Neuronal stem cell (in vitro differentiated cells): ENCODE measurements at regions not wholly inside any gene's neighbourhood (a gene's known extent, or its start where the extent isn't known, plus 50 kb on each side); places are given as distances from the start of the nearest gene placed in this dataset.
"Not testable (repeated sequence)": the region's sequence is repeated elsewhere in the genome, so short reads cannot be mapped to it uniquely, and the experiment has no call there.

Experiments
- DNase-seq: peaks from one replicate; pipeline ENCODE4 v3.0.0-alpha.2; 2013; ENCODE audit warnings: low spot score
- H2AFZ ChIP-seq: one replicate; pipeline ENCODE4 v1.6.1; 2013; ENCODE audit warnings: mild to moderate bottlenecking, low read length, inconsistent platforms
- H2AK5ac ChIP-seq: 2 replicates; pipeline ENCODE4 v1.6.1; 2013; ENCODE audit warnings: low read depth, mild to moderate bottlenecking, inconsistent platforms, low read length, moderate library complexity, mixed read lengths
- H2BK120ac ChIP-seq: 2 replicates; pipeline ENCODE4 v1.6.1; 2013; ENCODE audit warnings: low read depth, mild to moderate bottlenecking, inconsistent platforms, low read length, moderate library complexity, mixed read lengths
- H2BK12ac ChIP-seq: one replicate; pipeline ENCODE4 v1.6.1; 2013; ENCODE audit warnings: low read length, inconsistent platforms
- H2BK15ac ChIP-seq: 2 replicates; pipeline ENCODE4 v1.6.1; 2013; ENCODE audit warnings: mild to moderate bottlenecking, low read length, inconsistent platforms, mixed read lengths
- H2BK5ac ChIP-seq: one replicate; pipeline ENCODE4 v1.6.1; 2013; ENCODE audit warnings: inconsistent platforms, mild to moderate bottlenecking, low read length, moderate library complexity
- H3K14ac ChIP-seq: one replicate; pipeline ENCODE4 v1.6.1; 2013; ENCODE audit warnings: low read length, inconsistent platforms
- H3K18ac ChIP-seq: 2 replicates; pipeline ENCODE4 v1.6.1; 2013; ENCODE audit warnings: low read length, inconsistent platforms
- H3K23ac ChIP-seq: 2 replicates; pipeline ENCODE4 v1.6.1; 2013; ENCODE audit warnings: low read depth, mild to moderate bottlenecking, mixed read lengths, low read length, inconsistent platforms; ENCODE audit not compliant: poor library complexity
- H3K27ac ChIP-seq: replicated peaks from 3 replicates; pipeline ENCODE4 v1.5.1; 2013; ENCODE audit warnings: low read length, inconsistent platforms
- H3K27me3 ChIP-seq, 3 experiments: 2 replicates each; pipeline ENCODE4 v1.6.1; 2013; ENCODE audit warnings: low read length in 3 of 3, mild to moderate bottlenecking in 2 of 3, inconsistent platforms in 1 of 3, low read depth in 1 of 3, mixed read lengths in 1 of 3, moderate library complexity in 1 of 3; ENCODE audit not compliant: control insufficient read depth in 3 of 3, insufficient read depth in 3 of 3
- H3K36me3 ChIP-seq, 2 donors: replicated peaks in 1 of 2; 2 replicates each; pipeline ENCODE4 v1.6.1; 2013; ENCODE audit warnings: low read length in 2 of 2; ENCODE audit not compliant: control insufficient read depth in 2 of 2, insufficient read depth in 2 of 2
- H3K4ac ChIP-seq: 2 replicates; pipeline ENCODE4 v1.6.1; 2013; ENCODE audit warnings: inconsistent platforms, mild to moderate bottlenecking, low read length, moderate library complexity
- H3K4me1 ChIP-seq, 2 donors: 1 replicate in 1 of 2; 2 replicates in 1 of 2; pipeline ENCODE4 v1.6.1; 2013; ENCODE audit warnings: low read length in 2 of 2, low read depth in 1 of 2; ENCODE audit not compliant: control insufficient read depth in 2 of 2, insufficient read depth in 1 of 2
- H3K4me2 ChIP-seq: one replicate; pipeline ENCODE4 v1.6.1; 2013; ENCODE audit warnings: mild to moderate bottlenecking, low read length, inconsistent platforms; ENCODE audit not compliant: insufficient read depth, poor library complexity, severe bottlenecking
- H3K4me3 ChIP-seq, 2 donors: 2 replicates each; pipeline ENCODE4 v1.5.1; 2013; ENCODE audit warnings: low read length in 2 of 2, mild to moderate bottlenecking in 2 of 2, inconsistent platforms in 1 of 2, moderate library complexity in 1 of 2
- H3K79me1 ChIP-seq: one replicate; pipeline ENCODE4 v1.6.1; 2013; ENCODE audit warnings: low read depth, mild to moderate bottlenecking, inconsistent platforms, low read length, moderate library complexity
- H3K9ac ChIP-seq: one replicate; pipeline ENCODE4 v1.6.1; 2013; ENCODE audit warnings: mild to moderate bottlenecking, low read depth, low read length, inconsistent platforms; ENCODE audit not compliant: poor library complexity
- H3K9me3 ChIP-seq, 2 donors: replicated peaks in 1 of 2; 2 replicates each; pipeline versions ENCODE3 to v1.6.1; 2013; ENCODE audit warnings: low read length in 2 of 2, mild to moderate bottlenecking in 2 of 2, inconsistent platforms in 1 of 2, low read depth in 1 of 2, mixed read lengths in 1 of 2, moderate library complexity in 1 of 2; ENCODE audit not compliant: control insufficient read depth in 2 of 2, insufficient read depth in 1 of 2
- H4K8ac ChIP-seq: one replicate; pipeline ENCODE4 v1.6.1; 2013; ENCODE audit warnings: low read depth, mild to moderate bottlenecking, inconsistent platforms, low read length, moderate library complexity
- H4K91ac ChIP-seq: one replicate; pipeline ENCODE4 v1.6.1; 2013; ENCODE audit warnings: low read length, low read depth, mild to moderate bottlenecking, inconsistent platforms; ENCODE audit not compliant: poor library complexity
- WGBS, 2 donors: extraction: QIAGEN DNeasy Blood & Tissue Kit; methylation state at CpG; one replicate each; pipeline ENCODE4 v1.1.7; 2013; ENCODE audit warnings: missing lambda C conversion rate in 2 of 2, mixed read lengths in 1 of 2; ENCODE audit not compliant: insufficient read length in 2 of 2, insufficient replicate concordance in 1 of 2; ENCODE audit errors: extremely low coverage in 2 of 2; 5-methylcytosine and 5-hydroxymethylcytosine counted together

DNA sequence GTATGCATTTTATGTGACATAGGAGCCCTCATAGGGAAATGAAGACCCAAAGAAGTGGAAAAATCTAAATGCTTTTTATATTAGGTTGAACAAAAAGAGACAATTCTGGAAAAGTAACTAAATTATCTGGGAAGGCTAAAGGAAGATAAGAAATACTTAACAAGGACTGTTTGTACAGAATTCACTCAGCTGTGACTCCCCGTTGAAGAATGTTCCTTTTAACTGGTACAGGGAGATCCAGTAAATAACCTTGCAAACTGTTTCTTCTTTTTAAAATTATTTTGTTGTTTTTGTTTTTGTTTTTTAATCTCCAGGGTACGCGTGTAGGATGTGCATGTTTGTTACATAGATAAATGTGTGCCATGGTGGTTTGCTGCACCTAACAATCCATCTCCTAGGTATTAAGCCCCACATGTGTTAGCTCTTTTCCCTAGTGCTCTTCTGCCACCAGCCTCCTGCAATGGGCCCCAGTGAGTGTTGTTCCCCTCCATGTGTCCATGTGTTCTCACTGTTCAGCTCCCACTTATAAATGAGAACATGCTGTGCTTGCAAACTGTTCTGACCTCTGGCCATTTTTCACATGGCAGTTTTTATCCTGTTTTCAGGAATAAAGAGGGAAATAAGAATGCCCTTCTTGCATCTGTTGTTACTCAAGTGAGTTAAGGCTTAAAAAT, 81.7 kb downstream of the PWWP3B start:
- H3K9me3 ChIP-seq: no peaks in the 10 kb centered on the region
- no peak overlapping the region for H3K4me3 ChIP-seq
- H3K4me1 ChIP-seq: no peaks in the 10 kb centered on the region
- H3K4ac ChIP-seq: no peak overlapping the region
- H3K18ac ChIP-seq: no peak overlapping the region
- no peak overlapping the region for H3K23ac ChIP-seq
- no peak overlapping the region for H2BK5ac ChIP-seq
- no peak overlapping the region for H3K27ac ChIP-seq
- no peak overlapping the region for H4K91ac ChIP-seq
- DNase-seq: no peak
- no peaks in the 10 kb centered on the region for H3K27me3 ChIP-seq
- no peak overlapping the region for H4K8ac ChIP-seq
- WGBS, 2 donors: no CpG with 5 or more reads among the region's 3 CpGs
- H2BK120ac ChIP-seq: no peak overlapping the region
- no peak overlapping the region for H2AK5ac ChIP-seq
- no peak overlapping the region for H2AFZ ChIP-seq
- no peak overlapping the region for H3K14ac ChIP-seq
- H3K36me3 ChIP-seq: no peaks in the 10 kb centered on the region
- no peak overlapping the region for H3K9ac ChIP-seq
- no peak overlapping the region for H2BK12ac ChIP-seq
- H2BK15ac ChIP-seq: no peak overlapping the region
- H3K79me1 ChIP-seq: no peaks in the 10 kb centered on the region
- H3K4me2 ChIP-seq: no peak overlapping the region

DNA sequence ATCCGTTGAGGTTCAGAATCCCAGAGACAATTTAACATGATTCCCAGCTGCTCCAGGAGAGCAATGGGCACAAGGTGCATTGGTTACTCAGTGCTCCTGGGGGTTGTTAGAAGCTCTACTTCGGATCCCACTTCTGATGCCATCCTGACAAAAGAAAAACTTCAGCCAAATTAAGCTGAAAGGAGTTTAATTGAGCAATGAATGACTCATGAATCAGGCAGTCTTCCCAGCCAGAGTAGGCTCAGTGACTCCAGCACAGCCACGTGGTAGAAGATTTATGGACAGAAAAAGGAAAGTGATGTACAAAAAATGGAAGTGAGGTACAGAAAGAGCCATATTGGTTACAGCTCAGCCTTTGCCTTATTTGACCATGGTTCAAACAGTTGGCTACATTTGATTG, 95.7 kb downstream of the PWWP3B start:
- H3K4me3 ChIP-seq: no peak overlapping the region
- H3K27ac ChIP-seq: no peak overlapping the region
- no peaks in the 10 kb centered on the region for H3K9me3 ChIP-seq
- no CpG with 5 or more reads among the region's 3 CpGs for WGBS, 2 donors
- no peak overlapping the region for H3K4ac ChIP-seq
- no peak overlapping the region for H3K14ac ChIP-seq
- no peak overlapping the region for H3K18ac ChIP-seq
- no peaks in the 10 kb centered on the region for H3K4me1 ChIP-seq
- H3K79me1 ChIP-seq: no peaks in the 10 kb centered on the region
- no peak overlapping the region for H4K91ac ChIP-seq
- no peak overlapping the region for H2BK15ac ChIP-seq
- no peak overlapping the region for H2BK5ac ChIP-seq
- no peak for DNase-seq
- no peak overlapping the region for H3K23ac ChIP-seq
- no peak overlapping the region for H3K4me2 ChIP-seq
- no peak overlapping the region for H2AK5ac ChIP-seq
- H2BK120ac ChIP-seq: no peak overlapping the region
- H3K9ac ChIP-seq: no peak overlapping the region
- H3K36me3 ChIP-seq: no peaks in the 10 kb centered on the region
- H2BK12ac ChIP-seq: no peak overlapping the region
- H3K27me3 ChIP-seq: no peaks in the 10 kb centered on the region
- no peak overlapping the region for H2AFZ ChIP-seq
- H4K8ac ChIP-seq: no peak overlapping the region

DNA sequence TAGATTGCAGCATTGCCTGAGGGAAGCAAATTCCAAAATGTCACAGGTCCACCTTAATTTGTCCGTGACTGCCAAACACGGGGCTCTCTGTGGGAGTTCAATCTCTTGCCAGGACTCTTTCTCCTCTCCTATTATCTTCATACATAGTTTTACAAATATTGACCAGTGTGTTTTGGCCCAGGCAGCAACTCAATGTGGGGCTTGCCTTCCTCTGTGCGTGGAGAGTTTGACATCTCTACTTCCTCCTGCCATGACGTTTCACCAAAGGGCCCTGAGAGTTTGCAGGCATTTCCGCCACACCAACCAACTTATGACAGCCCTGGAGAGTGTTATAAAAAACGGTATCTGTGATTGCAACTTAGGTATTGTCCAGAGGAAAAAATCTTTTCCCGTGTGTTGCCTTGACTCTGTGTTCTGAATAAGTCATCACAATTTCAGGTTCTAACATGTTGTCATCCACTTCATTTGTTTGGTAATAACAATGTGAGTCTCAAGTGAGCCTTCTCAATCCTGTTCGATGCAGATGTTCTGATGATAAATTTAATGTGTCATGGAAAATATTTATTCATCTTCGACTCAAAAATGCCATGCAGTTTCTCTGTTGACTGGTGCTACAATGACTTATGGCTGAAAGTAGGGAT, 106.0 kb downstream of the PWWP3B start:
- not testable (repeated sequence) for H3K79me1 ChIP-seq, H3K4me2 ChIP-seq, H2BK15ac ChIP-seq, H3K27me3 ChIP-seq, H3K9me3 ChIP-seq, H2BK12ac ChIP-seq, H3K18ac ChIP-seq, H2AK5ac ChIP-seq, H4K91ac ChIP-seq, H3K9ac ChIP-seq, H3K4me1 ChIP-seq, H2AFZ ChIP-seq, H2BK5ac ChIP-seq, H3K14ac ChIP-seq, DNase-seq, H2BK120ac ChIP-seq, H4K8ac ChIP-seq, H3K36me3 ChIP-seq, H3K23ac ChIP-seq, H3K4ac ChIP-seq, H3K27ac ChIP-seq, H3K4me3 ChIP-seq
- no CpG with 5 or more reads among the region's 9 CpGs for WGBS, 2 donors

DNA sequence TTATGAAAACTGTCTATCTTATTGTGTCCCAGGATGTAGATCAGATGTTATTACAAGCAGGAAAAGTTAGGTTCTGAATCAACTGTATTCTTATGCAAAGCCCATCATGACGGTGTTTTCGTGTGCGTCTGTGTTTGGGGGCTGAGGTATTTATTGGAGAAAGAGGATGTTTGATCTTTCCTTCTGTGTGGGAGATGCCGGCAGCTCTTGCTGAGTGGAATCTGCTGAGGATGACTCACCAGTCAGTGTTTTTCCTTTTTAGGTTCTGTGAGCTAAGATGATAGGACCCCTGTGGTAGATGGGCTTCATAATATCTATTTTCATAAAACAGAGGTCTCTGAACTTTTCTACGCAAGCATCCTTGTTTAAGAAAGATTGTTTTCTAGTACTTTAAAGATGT, 107.1 kb downstream of the PWWP3B start:
- WGBS, 2 donors: no CpG with 5 or more reads among the region's 5 CpGs
- not testable (repeated sequence) for H2AK5ac ChIP-seq

More for the DNA sequence above, 107.1 kb downstream of the PWWP3B start:
- not testable (repeated sequence) for H3K18ac ChIP-seq, DNase-seq, H3K4ac ChIP-seq, H3K79me1 ChIP-seq, H2BK12ac ChIP-seq, H3K23ac ChIP-seq, H3K9me3 ChIP-seq, H3K9ac ChIP-seq, H4K91ac ChIP-seq, H3K14ac ChIP-seq, H3K4me2 ChIP-seq, H3K27ac ChIP-seq, H3K36me3 ChIP-seq, H3K4me1 ChIP-seq, H2BK15ac ChIP-seq, H2AFZ ChIP-seq, H3K4me3 ChIP-seq, H2BK5ac ChIP-seq, H3K27me3 ChIP-seq, H2BK120ac ChIP-seq, H4K8ac ChIP-seq
